Neural cell (in vitro differentiated cells): ENCODE measurements at regions not wholly inside any gene's neighbourhood (a gene's known extent, or its start where the extent isn't known, plus 50 kb on each side); places are given as distances from the start of the nearest gene placed in this dataset.

Source experiments
- H2AFZ ChIP-seq: fragments of 200-600, 300-800 bp; sonication (generic), shearing (Covaris generic); 2 replicates; pipeline ENCODE4 v1.6.0; 2014; ENCODE audit warnings: low read depth, mild to moderate bottlenecking, antibody characterized with exemption, low read length, moderate library complexity
- H3F3A ChIP-seq: fragments of 200-600 bp; shearing (Covaris generic); 2 replicates; pipeline ENCODE4 v1.6.1; 2016; ENCODE audit warnings: mild to moderate bottlenecking, moderate library complexity, mixed read lengths, antibody characterized with exemption, low read length; ENCODE audit not compliant: insufficient read depth, poor library complexity, severe bottlenecking
- H3K27ac ChIP-seq: fragments of 200-600, 300-800 bp; sonication (generic), shearing (Covaris generic); 2 replicates; pipeline ENCODE4 v1.5.1; 2014; ENCODE audit warnings: mild to moderate bottlenecking, low read length, moderate library complexity
- H3K27me3 ChIP-seq: fragments of 300-800, 200-600 bp; sonication (generic), shearing (Covaris generic); 2 replicates; pipeline ENCODE4 v1.6.0; 2014; ENCODE audit warnings: mild to moderate bottlenecking, low read depth, low read length, moderate library complexity; ENCODE audit not compliant: insufficient read depth
- H3K36me3 ChIP-seq: fragments of 300-800, 200-600 bp; sonication (generic), shearing (Covaris generic); 2 replicates; pipeline ENCODE4 v1.5.1; 2014; ENCODE audit warnings: mild to moderate bottlenecking, antibody characterized with exemption, low read length, moderate library complexity; ENCODE audit not compliant: insufficient read depth
- H3K4me2 ChIP-seq: fragments of 300-800, 200-600 bp; sonication (generic), shearing (Covaris generic); 2 replicates; pipeline ENCODE4 v1.6.0; 2014; ENCODE audit warnings: mild to moderate bottlenecking, low read length
- H3K4me3 ChIP-seq: fragments of 300-800, 200-600 bp; sonication (generic), shearing (Covaris generic); 2 replicates; pipeline ENCODE4 v1.5.1; 2014; ENCODE audit warnings: mild to moderate bottlenecking, low read length, moderate library complexity
- H3K79me2 ChIP-seq: fragments of 200-600 bp; shearing (Covaris generic); replicated peaks from 2 replicates; pipeline ENCODE4 v1.6.0; 2014; ENCODE audit warnings: mild to moderate bottlenecking, low read length, moderate library complexity; ENCODE audit not compliant: insufficient read depth
- H3K9ac ChIP-seq: fragments of 300-800, 200-600 bp; sonication (generic), shearing (Covaris generic); 2 replicates; pipeline ENCODE4 v1.6.1; 2016; ENCODE audit warnings: mild to moderate bottlenecking, low read length, mixed read lengths
- H3K9me2 ChIP-seq: fragments of 200-600 bp; shearing (Covaris generic); 2 replicates; pipeline ENCODE4 v1.6.1; 2016; ENCODE audit warnings: mild to moderate bottlenecking, low read length, mixed read lengths; ENCODE audit not compliant: insufficient read depth
- H3K9me3 ChIP-seq: fragments of 200-600, 300-800 bp; sonication (generic), shearing (Covaris generic); 2 replicates; pipeline ENCODE4 v1.6.1; 2016; ENCODE audit warnings: mild to moderate bottlenecking, mixed run types, low read length, moderate library complexity, mixed read lengths
- H4K20me1 ChIP-seq: fragments of 200-600 bp; shearing (Covaris generic); 2 replicates; pipeline ENCODE4 v1.6.1; 2016; ENCODE audit warnings: mild to moderate bottlenecking, mixed run types; ENCODE audit not compliant: insufficient read depth
- EP300 ChIP-seq: fragments of 450-650 bp; conservative IDR thresholded peaks from 2 replicates; pipeline ENCODE4 v1.6.1; 2014; ENCODE audit warnings: antibody characterized with exemption, mild to moderate bottlenecking, moderate library complexity; ENCODE audit not compliant: poor library complexity, severe bottlenecking
- EZH2 ChIP-seq: fragments of 200-600, 300-800 bp; shearing (Covaris generic), sonication (generic); IDR thresholded peaks from 2 replicates; pipeline ENCODE4 v1.6.1; 2014; ENCODE audit warnings: antibody characterized with exemption, low read length, borderline replicate concordance, mild to moderate bottlenecking; ENCODE audit not compliant: insufficient read depth, poor library complexity, severe bottlenecking
- MXI1 ChIP-seq: fragments of 450-650 bp; conservative IDR thresholded peaks from 2 replicates; pipeline ENCODE4 v1.6.1; 2014; ENCODE audit warnings: antibody characterized with exemption, mild to moderate bottlenecking; ENCODE audit not compliant: poor library complexity, severe bottlenecking
- POLR2AphosphoS5 ChIP-seq: IDR thresholded peaks from 2 replicates; pipeline ENCODE4 v1.6.1; 2012
- RAD21 ChIP-seq: fragments of 450-650 bp; conservative IDR thresholded peaks from 2 replicates; pipeline ENCODE4 v1.6.1; 2014; ENCODE audit warnings: antibody characterized with exemption, mild to moderate bottlenecking, moderate library complexity
- SMC3 ChIP-seq: fragments of 450-650 bp; conservative IDR thresholded peaks from 2 replicates; pipeline ENCODE4 v1.6.1; 2014; ENCODE audit warnings: antibody characterized with exemption, mild to moderate bottlenecking, moderate library complexity; ENCODE audit not compliant: poor library complexity
- TAF1 ChIP-seq: IDR thresholded peaks from 2 replicates; pipeline ENCODE4 v1.6.1; 2012; ENCODE audit warnings: low read depth
- TF ChIP-seq, protein P1 (sequence below): IDR thresholded peaks from 2 replicates; pipeline ENCODE4 v1.6.1; 2012; ENCODE audit warnings: borderline replicate concordance
- TF ChIP-seq, protein P2 (sequence below): fragments of 450-650 bp; IDR thresholded peaks from 2 replicates; pipeline ENCODE4 v1.5.1; 2014; ENCODE audit warnings: antibody characterized with exemption, mild to moderate bottlenecking, moderate library complexity; ENCODE audit not compliant: poor library complexity, severe bottlenecking

DNA sequence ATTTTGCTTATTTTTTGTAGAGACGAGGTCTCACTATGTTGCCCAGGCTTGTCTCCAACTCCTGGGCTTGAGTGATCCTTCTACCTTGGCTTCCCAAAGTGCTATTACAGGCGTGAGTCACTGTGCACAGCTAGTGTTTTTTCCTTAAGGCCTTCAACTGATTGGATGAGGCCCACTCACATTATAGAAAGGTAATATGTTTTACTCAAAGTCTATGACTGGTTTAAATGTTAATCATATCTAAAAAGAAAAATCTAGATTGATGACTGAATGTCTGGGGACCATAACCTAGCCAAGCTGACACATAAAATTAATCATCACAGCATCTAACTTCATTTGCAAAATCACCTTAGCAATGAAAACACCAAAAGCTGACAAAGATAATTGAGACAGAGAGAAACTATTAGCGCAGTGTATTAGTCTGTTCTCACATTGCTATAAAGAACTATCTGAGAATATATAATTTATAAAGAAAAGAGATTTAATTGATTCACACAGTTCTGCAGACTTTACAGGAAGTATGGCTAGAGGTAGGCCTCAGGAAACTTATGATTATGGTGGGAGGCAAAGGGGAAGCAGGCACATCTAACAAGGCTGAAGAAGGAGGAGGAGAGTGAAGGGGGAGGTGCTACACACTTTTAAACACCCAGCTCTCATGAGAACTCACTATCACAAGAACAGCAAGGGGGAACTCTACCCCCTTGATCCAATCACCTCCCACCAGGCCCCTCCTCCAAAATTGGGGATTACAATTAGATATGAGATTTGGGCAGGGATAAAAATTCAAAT lies 66.8 kb upstream of the ARHGAP18 start:
- no peak overlapping the region for H3K4me2 ChIP-seq
- TF ChIP-seq EZH2 (no peak), SMC3 (no peak), MXI1 (no peak), POLR2AphosphoS5 (no peak), RAD21 (no peak), TAF1 (no peak), EP300 (no peak)
- TF ChIP-seq, protein P1, sequence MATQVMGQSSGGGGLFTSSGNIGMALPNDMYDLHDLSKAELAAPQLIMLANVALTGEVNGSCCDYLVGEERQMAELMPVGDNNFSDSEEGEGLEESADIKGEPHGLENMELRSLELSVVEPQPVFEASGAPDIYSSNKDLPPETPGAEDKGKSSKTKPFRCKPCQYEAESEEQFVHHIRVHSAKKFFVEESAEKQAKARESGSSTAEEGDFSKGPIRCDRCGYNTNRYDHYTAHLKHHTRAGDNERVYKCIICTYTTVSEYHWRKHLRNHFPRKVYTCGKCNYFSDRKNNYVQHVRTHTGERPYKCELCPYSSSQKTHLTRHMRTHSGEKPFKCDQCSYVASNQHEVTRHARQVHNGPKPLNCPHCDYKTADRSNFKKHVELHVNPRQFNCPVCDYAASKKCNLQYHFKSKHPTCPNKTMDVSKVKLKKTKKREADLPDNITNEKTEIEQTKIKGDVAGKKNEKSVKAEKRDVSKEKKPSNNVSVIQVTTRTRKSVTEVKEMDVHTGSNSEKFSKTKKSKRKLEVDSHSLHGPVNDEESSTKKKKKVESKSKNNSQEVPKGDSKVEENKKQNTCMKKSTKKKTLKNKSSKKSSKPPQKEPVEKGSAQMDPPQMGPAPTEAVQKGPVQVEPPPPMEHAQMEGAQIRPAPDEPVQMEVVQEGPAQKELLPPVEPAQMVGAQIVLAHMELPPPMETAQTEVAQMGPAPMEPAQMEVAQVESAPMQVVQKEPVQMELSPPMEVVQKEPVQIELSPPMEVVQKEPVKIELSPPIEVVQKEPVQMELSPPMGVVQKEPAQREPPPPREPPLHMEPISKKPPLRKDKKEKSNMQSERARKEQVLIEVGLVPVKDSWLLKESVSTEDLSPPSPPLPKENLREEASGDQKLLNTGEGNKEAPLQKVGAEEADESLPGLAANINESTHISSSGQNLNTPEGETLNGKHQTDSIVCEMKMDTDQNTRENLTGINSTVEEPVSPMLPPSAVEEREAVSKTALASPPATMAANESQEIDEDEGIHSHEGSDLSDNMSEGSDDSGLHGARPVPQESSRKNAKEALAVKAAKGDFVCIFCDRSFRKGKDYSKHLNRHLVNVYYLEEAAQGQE, result no peak
- TF ChIP-seq, protein P2, sequence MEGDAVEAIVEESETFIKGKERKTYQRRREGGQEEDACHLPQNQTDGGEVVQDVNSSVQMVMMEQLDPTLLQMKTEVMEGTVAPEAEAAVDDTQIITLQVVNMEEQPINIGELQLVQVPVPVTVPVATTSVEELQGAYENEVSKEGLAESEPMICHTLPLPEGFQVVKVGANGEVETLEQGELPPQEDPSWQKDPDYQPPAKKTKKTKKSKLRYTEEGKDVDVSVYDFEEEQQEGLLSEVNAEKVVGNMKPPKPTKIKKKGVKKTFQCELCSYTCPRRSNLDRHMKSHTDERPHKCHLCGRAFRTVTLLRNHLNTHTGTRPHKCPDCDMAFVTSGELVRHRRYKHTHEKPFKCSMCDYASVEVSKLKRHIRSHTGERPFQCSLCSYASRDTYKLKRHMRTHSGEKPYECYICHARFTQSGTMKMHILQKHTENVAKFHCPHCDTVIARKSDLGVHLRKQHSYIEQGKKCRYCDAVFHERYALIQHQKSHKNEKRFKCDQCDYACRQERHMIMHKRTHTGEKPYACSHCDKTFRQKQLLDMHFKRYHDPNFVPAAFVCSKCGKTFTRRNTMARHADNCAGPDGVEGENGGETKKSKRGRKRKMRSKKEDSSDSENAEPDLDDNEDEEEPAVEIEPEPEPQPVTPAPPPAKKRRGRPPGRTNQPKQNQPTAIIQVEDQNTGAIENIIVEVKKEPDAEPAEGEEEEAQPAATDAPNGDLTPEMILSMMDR, result no peak
- H3F3A ChIP-seq, result no peaks in the 10 kb centered on the region
- no peak overlapping the region for H3K9ac ChIP-seq
- H3K27me3 ChIP-seq, result no peaks in the 10 kb centered on the region
- H3K9me3 ChIP-seq, result no peaks in the 10 kb centered on the region
- no peaks in the 10 kb centered on the region for H3K9me2 ChIP-seq
- no peak overlapping the region for H3K4me3 ChIP-seq
- no peaks in the 10 kb centered on the region for H3K79me2 ChIP-seq
- H2AFZ ChIP-seq, result no peak overlapping the region
- H4K20me1 ChIP-seq, result no peaks in the 10 kb centered on the region
- H3K36me3 ChIP-seq, result no peaks in the 10 kb centered on the region
- H3K27ac ChIP-seq, result no peak overlapping the region

DNA sequence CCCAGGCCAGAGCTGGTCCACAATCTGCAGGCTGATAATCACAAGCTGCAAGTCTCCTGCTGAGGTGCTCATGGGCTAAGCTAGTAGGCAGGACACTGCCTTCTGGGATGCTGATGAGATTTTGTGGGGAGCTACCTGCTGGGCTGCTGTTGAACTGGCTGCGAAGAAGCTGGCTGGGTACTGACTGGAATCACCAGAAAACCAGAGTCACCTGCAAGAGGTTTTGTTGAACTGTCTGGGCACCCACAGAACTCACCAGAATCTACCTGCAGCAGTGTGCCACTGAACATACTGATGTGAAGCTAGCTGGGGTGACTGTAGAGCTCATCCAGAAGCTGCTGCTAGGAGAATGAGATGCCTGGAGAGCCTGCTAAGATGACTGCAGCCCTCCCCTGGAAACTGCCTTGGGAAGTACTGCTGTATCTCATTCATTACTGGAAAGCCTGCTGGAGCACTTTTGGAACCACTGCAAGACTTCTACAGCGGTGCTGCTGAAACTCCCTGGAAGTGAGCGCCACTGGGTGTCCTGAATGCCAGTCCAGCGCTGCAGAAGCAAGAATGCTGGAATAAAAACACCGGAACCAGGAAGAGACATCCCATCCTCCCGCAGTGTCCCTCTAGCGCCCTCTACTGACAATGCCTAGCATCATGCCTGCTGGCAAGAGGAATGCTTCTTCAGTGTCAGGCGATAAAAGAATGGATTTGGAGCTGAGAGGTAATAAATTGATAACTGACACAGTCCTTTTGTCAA lies 64.9 kb upstream of the ARHGAP18 start:
- H4K20me1 ChIP-seq, result no peaks in the 10 kb centered on the region
- H3K4me3 ChIP-seq, result no peak overlapping the region
- no peak overlapping the region for H2AFZ ChIP-seq
- no peak overlapping the region for H3K27ac ChIP-seq
- H3K9me2 ChIP-seq, result no peaks in the 10 kb centered on the region
- H3K4me2 ChIP-seq, result no peak overlapping the region
- no peaks in the 10 kb centered on the region for H3F3A ChIP-seq
- no peaks in the 10 kb centered on the region for H3K9me3 ChIP-seq
- TF ChIP-seq EP300 (no peak), TAF1 (no peak), RAD21 (peak; percentile 41), SMC3 (peak; percentile 36), POLR2AphosphoS5 (no peak), MXI1 (no peak), EZH2 (no peak)
- TF ChIP-seq, protein P1, result no peak
- TF ChIP-seq, protein P2, result peak; percentile 64
- H3K9ac ChIP-seq, result no peak overlapping the region
- H3K36me3 ChIP-seq, result no peaks in the 10 kb centered on the region
- no peaks in the 10 kb centered on the region for H3K27me3 ChIP-seq
- H3K79me2 ChIP-seq, result no peaks in the 10 kb centered on the region
